SK-N-SH treated with all-trans-retinoic acid at 6 μM for 48 hours (cell line): ENCODE measurements at regions not wholly inside any gene's neighbourhood (a gene's known extent, or its start where the extent isn't known, plus 50 kb on each side); places are given as distances from the start of the nearest gene placed in this dataset.

Experiments used
- ATAC-seq: fragments of 200-7000 bp; cut with Tn5 transposase; 3 replicates; pipeline ENCODE4 v1.9.1; 2020; ENCODE audit warnings: mild to moderate bottlenecking, moderate library complexity
- ARNTL ChIP-seq: fragments of 450-650 bp; formaldehyde crosslinking; IDR thresholded peaks from 2 replicates; pipeline ENCODE4 v1.5.0; 2020; ENCODE audit warnings: low read depth, mild to moderate bottlenecking, moderate library complexity, borderline replicate concordance
- BACH2 ChIP-seq: fragments of 250-450 bp; sonication (Bioruptor Pico); IDR thresholded peaks from 2 replicates; pipeline ENCODE4 v1.9.0; 2021; ENCODE audit warnings: mild to moderate bottlenecking, borderline replicate concordance
- CSDC2 ChIP-seq: fragments of 250-450 bp; sonication (Bioruptor Pico); IDR thresholded peaks from 2 replicates; pipeline ENCODE4 v1.5.0; 2020; ENCODE audit warnings: mild to moderate bottlenecking, moderate library complexity
- CSRNP3 ChIP-seq: fragments of 250-450 bp; sonication (Bioruptor Pico); IDR thresholded peaks from 2 replicates; pipeline ENCODE4 v1.5.1; 2021; ENCODE audit warnings: mild to moderate bottlenecking, moderate library complexity
- ISL1 ChIP-seq: fragments of 250-450 bp; sonication (Bioruptor Pico); IDR thresholded peaks from 2 replicates; pipeline ENCODE4 v2.1.2; 2022; ENCODE audit warnings: mild to moderate bottlenecking, moderate library complexity
- OSR1 ChIP-seq: fragments of 250-450 bp; sonication (Bioruptor Pico); IDR thresholded peaks from 2 replicates; pipeline ENCODE4 v1.8.0; 2022; ENCODE audit warnings: moderate library complexity, mild to moderate bottlenecking, inconsistent platforms
- PATZ1 ChIP-seq: fragments of 250-450 bp; sonication (Bioruptor Pico); IDR thresholded peaks from 2 replicates; pipeline ENCODE4 v1.8.0; 2020; ENCODE audit warnings: mild to moderate bottlenecking, moderate library complexity, borderline replicate concordance
- POU6F1 ChIP-seq: fragments of 250-450 bp; sonication (Bioruptor Pico); IDR thresholded peaks from 2 replicates; pipeline ENCODE4 v1.8.0; 2021; ENCODE audit warnings: low read depth, mild to moderate bottlenecking, moderate library complexity, borderline replicate concordance
- PPARA ChIP-seq: fragments of 250-450 bp; sonication (Bioruptor Pico); IDR thresholded peaks from 2 replicates; pipeline ENCODE4 v1.5.0; 2020; ENCODE audit warnings: mild to moderate bottlenecking, borderline replicate concordance
- RARB ChIP-seq: fragments of 250-450 bp; sonication (Bioruptor Pico); IDR thresholded peaks from 2 replicates; pipeline ENCODE4 v1.8.0; 2021; ENCODE audit warnings: mild to moderate bottlenecking, moderate library complexity
- SNAI2 ChIP-seq: fragments of 250-450 bp; sonication (Bioruptor Pico); IDR thresholded peaks from 2 replicates; pipeline ENCODE4 v1.5.0; 2020; ENCODE audit warnings: mild to moderate bottlenecking, moderate library complexity
- TCF4 ChIP-seq: fragments of 250-450 bp; sonication (Bioruptor Pico); IDR thresholded peaks from 2 replicates; pipeline ENCODE4 v1.8.0; 2021; ENCODE audit warnings: mild to moderate bottlenecking, moderate library complexity, borderline replicate concordance
- TOX ChIP-seq: fragments of 250-450 bp; sonication (Bioruptor Pico); IDR thresholded peaks from 2 replicates; pipeline ENCODE4 v1.8.0; 2021; ENCODE audit warnings: mild to moderate bottlenecking, moderate library complexity, borderline replicate concordance
- ZC3H10 ChIP-seq: fragments of 250-450 bp; sonication (Bioruptor Pico); IDR thresholded peaks from 2 replicates; pipeline ENCODE4 v1.5.1; 2021; ENCODE audit warnings: mild to moderate bottlenecking, moderate library complexity
- ZFP3 ChIP-seq: fragments of 250-450 bp; sonication (Bioruptor Pico); IDR thresholded peaks from 2 replicates; pipeline ENCODE4 v1.5.0; 2020; ENCODE audit warnings: mild to moderate bottlenecking, moderate library complexity
- ZFP30 ChIP-seq: fragments of 450-650 bp; formaldehyde crosslinking; IDR thresholded peaks from 2 replicates; pipeline ENCODE4 v1.5.0; 2022; ENCODE audit warnings: mild to moderate bottlenecking, moderate library complexity
- ZNF565 ChIP-seq: fragments of 450-650 bp; formaldehyde crosslinking; conservative IDR thresholded peaks from 2 replicates; pipeline ENCODE4 v1.5.0; 2020; ENCODE audit warnings: low read depth, mild to moderate bottlenecking, moderate library complexity
- ZNF70 ChIP-seq: fragments of 450-650 bp; formaldehyde crosslinking; IDR thresholded peaks from 2 replicates; pipeline ENCODE4 v1.5.0; 2020; ENCODE audit warnings: mild to moderate bottlenecking, moderate library complexity
- ZNF8 ChIP-seq: fragments of 450-650 bp; formaldehyde crosslinking; IDR thresholded peaks from 2 replicates; pipeline ENCODE4 v1.5.0; 2020; ENCODE audit warnings: mild to moderate bottlenecking, moderate library complexity
- TF ChIP-seq, protein P1 (sequence below): fragments of 250-450 bp; sonication (Bioruptor Pico); IDR thresholded peaks from 2 replicates; pipeline ENCODE4 v1.5.0; 2020; ENCODE audit warnings: mild to moderate bottlenecking, moderate library complexity
- TF ChIP-seq, protein P2 (sequence below): fragments of 250-450 bp; sonication (Bioruptor Pico); IDR thresholded peaks from 2 replicates; pipeline ENCODE4 v1.5.1; 2020; ENCODE audit warnings: low read depth, mild to moderate bottlenecking, moderate library complexity

DNA sequence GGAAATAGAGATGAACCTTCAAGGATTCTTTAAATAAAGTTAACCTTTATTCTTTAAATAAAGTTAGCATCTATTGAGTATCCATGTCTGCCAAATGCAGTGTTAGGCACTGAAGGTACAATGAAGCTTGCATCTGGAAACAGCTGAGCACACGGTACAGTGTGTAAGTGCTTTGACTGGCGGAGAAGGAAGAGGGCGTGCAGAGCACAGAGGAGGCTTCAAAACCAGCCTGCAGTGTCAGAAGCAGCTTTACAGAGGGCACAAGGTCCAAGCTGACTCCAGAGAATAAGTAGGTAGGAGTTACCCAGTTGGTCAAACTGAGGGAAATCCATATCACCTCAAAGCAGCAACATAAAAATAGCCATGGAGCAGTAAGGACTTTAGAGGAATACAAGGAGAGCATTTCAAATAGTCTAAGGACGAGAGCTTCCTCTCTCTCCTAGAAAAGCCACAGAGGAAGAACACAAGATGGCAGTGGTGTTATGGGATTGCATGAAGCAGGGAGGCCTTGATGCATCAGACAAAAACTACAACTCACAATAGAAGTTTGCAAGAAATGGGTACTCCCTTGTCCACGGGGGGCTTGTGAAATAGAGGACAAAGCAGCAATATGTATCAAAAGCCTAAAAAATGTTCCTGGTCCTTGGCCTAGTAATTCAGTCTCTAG is 60.3 kb upstream of the PPP2R3A start:
- ATAC-seq: peak; percentile 80
- TF ChIP-seq ARNTL (CRISPR knock-in tag) (no peak), ZNF565 (CRISPR knock-in tag) (no peak), ZFP30 (no peak), ZNF70 (CRISPR knock-in tag) (no peak), ZC3H10 (CRISPR knock-in tag) (no peak)

- ATAC-seq: no peak
- no peak for TF ChIP-seq RARB (CRISPR knock-in tag)
- TF ChIP-seq ZFP3 (CRISPR knock-in tag): no peak
- no peak for TF ChIP-seq TOX (CRISPR knock-in tag)
- no peak for TF ChIP-seq ARNTL (CRISPR knock-in tag)
- TF ChIP-seq CSDC2: no peak
- TF ChIP-seq, protein P1, sequence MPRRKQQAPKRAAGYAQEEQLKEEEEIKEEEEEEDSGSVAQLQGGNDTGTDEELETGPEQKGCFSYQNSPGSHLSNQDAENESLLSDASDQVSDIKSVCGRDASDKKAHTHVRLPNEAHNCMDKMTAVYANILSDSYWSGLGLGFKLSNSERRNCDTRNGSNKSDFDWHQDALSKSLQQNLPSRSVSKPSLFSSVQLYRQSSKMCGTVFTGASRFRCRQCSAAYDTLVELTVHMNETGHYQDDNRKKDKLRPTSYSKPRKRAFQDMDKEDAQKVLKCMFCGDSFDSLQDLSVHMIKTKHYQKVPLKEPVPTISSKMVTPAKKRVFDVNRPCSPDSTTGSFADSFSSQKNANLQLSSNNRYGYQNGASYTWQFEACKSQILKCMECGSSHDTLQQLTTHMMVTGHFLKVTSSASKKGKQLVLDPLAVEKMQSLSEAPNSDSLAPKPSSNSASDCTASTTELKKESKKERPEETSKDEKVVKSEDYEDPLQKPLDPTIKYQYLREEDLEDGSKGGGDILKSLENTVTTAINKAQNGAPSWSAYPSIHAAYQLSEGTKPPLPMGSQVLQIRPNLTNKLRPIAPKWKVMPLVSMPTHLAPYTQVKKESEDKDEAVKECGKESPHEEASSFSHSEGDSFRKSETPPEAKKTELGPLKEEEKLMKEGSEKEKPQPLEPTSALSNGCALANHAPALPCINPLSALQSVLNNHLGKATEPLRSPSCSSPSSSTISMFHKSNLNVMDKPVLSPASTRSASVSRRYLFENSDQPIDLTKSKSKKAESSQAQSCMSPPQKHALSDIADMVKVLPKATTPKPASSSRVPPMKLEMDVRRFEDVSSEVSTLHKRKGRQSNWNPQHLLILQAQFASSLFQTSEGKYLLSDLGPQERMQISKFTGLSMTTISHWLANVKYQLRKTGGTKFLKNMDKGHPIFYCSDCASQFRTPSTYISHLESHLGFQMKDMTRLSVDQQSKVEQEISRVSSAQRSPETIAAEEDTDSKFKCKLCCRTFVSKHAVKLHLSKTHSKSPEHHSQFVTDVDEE: no peak
- no peak for TF ChIP-seq ISL1 (CRISPR knock-in tag)
- no peak for TF ChIP-seq POU6F1 (CRISPR knock-in tag)
- TF ChIP-seq CSRNP3: no peak
- TF ChIP-seq PPARA: no peak
- TF ChIP-seq, all 23 proteins: peak for 0
These were observed 57.9 kb upstream of the PPP2R3A start for GRCh38 chr3:135907422-135908165.

DNA sequence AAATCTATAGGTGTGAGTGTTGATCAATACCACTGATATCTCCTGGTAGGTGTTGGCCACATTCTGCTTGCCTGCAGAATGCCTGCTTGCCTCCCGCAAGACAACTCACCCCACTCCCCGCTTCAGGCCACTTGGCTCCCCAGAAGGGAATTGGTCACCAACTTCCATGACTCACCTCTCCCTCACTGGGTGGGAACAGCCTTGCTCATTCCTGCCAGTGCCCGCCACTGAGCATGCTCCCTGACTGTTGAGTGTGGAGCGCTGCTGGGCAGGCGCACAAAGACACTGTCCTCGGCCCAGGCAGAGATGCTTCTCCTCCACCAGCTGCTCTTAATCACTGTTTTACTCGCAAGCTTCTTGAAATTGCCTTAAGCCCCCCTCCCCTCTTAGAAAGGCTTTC is 57.3 kb upstream of the PPP2R3A start:
- no peak for ATAC-seq
- TF ChIP-seq TOX (CRISPR knock-in tag) (no peak), POU6F1 (CRISPR knock-in tag) (no peak), OSR1 (no peak), TCF4 (CRISPR knock-in tag) (no peak), ZFP3 (CRISPR knock-in tag) (no peak), ZNF70 (CRISPR knock-in tag) (no peak), ZNF8 (CRISPR knock-in tag) (no peak), ZFP30 (no peak), SNAI2 (CRISPR knock-in tag) (no peak), PPARA (no peak), RARB (CRISPR knock-in tag) (no peak), BACH2 (no peak), ARNTL (CRISPR knock-in tag) (no peak), ZNF565 (CRISPR knock-in tag) (no peak), CSDC2 (no peak), PATZ1 (CRISPR knock-in tag) (no peak)
- TF ChIP-seq, protein P1: no peak
- TF ChIP-seq, protein P2, sequence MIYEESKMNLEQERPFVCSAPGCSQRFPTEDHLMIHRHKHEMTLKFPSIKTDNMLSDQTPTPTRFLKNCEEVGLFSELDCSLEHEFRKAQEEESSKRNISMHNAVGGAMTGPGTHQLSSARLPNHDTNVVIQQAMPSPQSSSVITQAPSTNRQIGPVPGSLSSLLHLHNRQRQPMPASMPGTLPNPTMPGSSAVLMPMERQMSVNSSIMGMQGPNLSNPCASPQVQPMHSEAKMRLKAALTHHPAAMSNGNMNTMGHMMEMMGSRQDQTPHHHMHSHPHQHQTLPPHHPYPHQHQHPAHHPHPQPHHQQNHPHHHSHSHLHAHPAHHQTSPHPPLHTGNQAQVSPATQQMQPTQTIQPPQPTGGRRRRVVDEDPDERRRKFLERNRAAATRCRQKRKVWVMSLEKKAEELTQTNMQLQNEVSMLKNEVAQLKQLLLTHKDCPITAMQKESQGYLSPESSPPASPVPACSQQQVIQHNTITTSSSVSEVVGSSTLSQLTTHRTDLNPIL (CRISPR knock-in tag): no peak
- TF ChIP-seq, all 23 proteins: peak for 0
